IMR-90 (cell line): ENCODE measurements at regions not wholly inside any gene's neighbourhood (a gene's known extent, or its start where the extent isn't known, plus 50 kb on each side); places are given as distances from the start of the nearest gene placed in this dataset.

Experiments
- ATAC-seq: fragments of 200-7000 bp; cut with Tn5 transposase; 2 replicates; pipeline ENCODE4 v1.9.1; 2020; ENCODE audit warnings: low read depth, mild to moderate bottlenecking, moderate library complexity
- BruUV-seq: library from RNA; stranded (reverse); fragments of 400-500 nt; replicated peaks from 2 replicates; lab custom pipeline; 2021; lab: Mats Ljungman, UMichigan
- CTCF ChIA-PET: fragments of 300-600 bp; formaldehyde crosslinking; extraction: SDS; loops from one replicate; lab custom pipeline; 2021; ENCODE audit warnings: antibody characterized with exemption; lab: Yijun Ruan, JAX
- POLR2A ChIA-PET: fragments of 300-600 bp; sonication (Branson Sonifier 250); formaldehyde crosslinking; loops from one replicate; lab custom pipeline; 2022; ENCODE audit warnings: antibody characterized with exemption; ENCODE audit not compliant: unreplicated experiment; lab: Charles Lee
- DNase-seq: peaks from one replicate; pipeline ENCODE4 v3.0.0; 2013
- H2AFZ ChIP-seq: replicated peaks from 2 replicates; pipeline ENCODE3; 2013; ENCODE audit warnings: low read length, mild to moderate bottlenecking; ENCODE audit not compliant: poor library complexity
- H2AK5ac ChIP-seq: 2 replicates; pipeline ENCODE4 v1.6.1; 2013; ENCODE audit warnings: low read depth, low read length, inconsistent platforms
- H2AK9ac ChIP-seq: replicated peaks from 2 replicates; pipeline ENCODE3; 2013; ENCODE audit warnings: mild to moderate bottlenecking, low read depth, low read length, moderate library complexity; ENCODE audit not compliant: poor library complexity
- H2BK120ac ChIP-seq: 2 replicates; pipeline ENCODE4 v1.6.1; 2013; ENCODE audit warnings: low read depth, low read length, inconsistent platforms
- H2BK15ac ChIP-seq: 3 replicates; pipeline ENCODE4 v1.6.1; 2013; ENCODE audit warnings: low read depth, low read length, inconsistent platforms
- H2BK20ac ChIP-seq: 2 replicates; pipeline ENCODE4 v1.6.1; 2013; ENCODE audit warnings: low read depth, mild to moderate bottlenecking, inconsistent platforms, low read length, moderate library complexity
- H2BK5ac ChIP-seq: 2 replicates; pipeline ENCODE4 v1.6.1; 2013; ENCODE audit warnings: mild to moderate bottlenecking, low read depth, low read length, inconsistent platforms; ENCODE audit not compliant: poor library complexity, severe bottlenecking
- H3K14ac ChIP-seq: replicated peaks from 2 replicates; pipeline ENCODE4 v1.6.1; 2013; ENCODE audit warnings: low read depth, low read length, inconsistent platforms
- H3K18ac ChIP-seq: 2 replicates; pipeline ENCODE4 v1.6.1; 2013; ENCODE audit warnings: low read depth, low read length, control low read depth
- H3K23ac ChIP-seq: 2 replicates; pipeline ENCODE4 v1.6.1; 2013; ENCODE audit warnings: low read depth, low read length, inconsistent platforms
- H3K27ac ChIP-seq: 2 replicates; pipeline ENCODE4 v1.5.1; 2013; ENCODE audit warnings: mild to moderate bottlenecking, control low read depth, low read length; ENCODE audit not compliant: insufficient read depth
- H3K27me3 ChIP-seq: 2 replicates; pipeline ENCODE4 v1.6.1; 2013; ENCODE audit warnings: low read length; ENCODE audit not compliant: control insufficient read depth, insufficient read depth
- H3K36me3 ChIP-seq: 2 replicates; pipeline ENCODE4 v1.6.1; 2013; ENCODE audit warnings: low read length, mixed read lengths; ENCODE audit not compliant: control insufficient read depth, insufficient read depth
- H3K4ac ChIP-seq: 2 replicates; pipeline ENCODE4 v1.6.1; 2013; ENCODE audit warnings: low read depth, low read length, inconsistent platforms
- H3K4me1 ChIP-seq: 2 replicates; pipeline ENCODE4 v1.6.1; 2013; ENCODE audit warnings: low read length, mixed read lengths; ENCODE audit not compliant: control insufficient read depth, insufficient read depth
- H3K4me2 ChIP-seq: 2 replicates; pipeline ENCODE4 v1.6.1; 2013; ENCODE audit warnings: low read depth, mild to moderate bottlenecking, control low read depth, low read length, moderate library complexity
- H3K4me3 ChIP-seq: 2 replicates; pipeline ENCODE4 v1.5.1; 2013; ENCODE audit warnings: low read depth, mild to moderate bottlenecking, control low read depth, low read length, moderate library complexity; ENCODE audit not compliant: insufficient read depth
- H3K56ac ChIP-seq: 2 replicates; pipeline ENCODE4 v1.6.1; 2013; ENCODE audit warnings: low read length, inconsistent platforms; ENCODE audit not compliant: insufficient read depth; ENCODE audit errors: extremely low read depth
- H3K79me1 ChIP-seq, 2 experiments: 2 replicates each; pipeline ENCODE4 v1.6.1; 2013; ENCODE audit warnings: low read length in 2 of 2, inconsistent platforms in 1 of 2, low read depth in 1 of 2
- H3K9ac ChIP-seq: 2 replicates; pipeline ENCODE4 v1.6.1; 2013; ENCODE audit warnings: low read depth, low read length, control low read depth
- H3K9me1 ChIP-seq: 2 replicates; pipeline ENCODE4 v1.6.1; 2013; ENCODE audit warnings: low read length, inconsistent platforms; ENCODE audit not compliant: insufficient read depth
- H3K9me3 ChIP-seq: 2 replicates; pipeline ENCODE4 v1.6.1; 2013; ENCODE audit warnings: low read length; ENCODE audit not compliant: control insufficient read depth, insufficient read depth
- H4K20me1 ChIP-seq: 2 replicates; pipeline ENCODE4 v1.6.1; 2013; ENCODE audit warnings: low read length, inconsistent platforms; ENCODE audit not compliant: insufficient read depth
- H4K5ac ChIP-seq: 2 replicates; pipeline ENCODE4 v1.6.1; 2013; ENCODE audit warnings: mild to moderate bottlenecking, low read depth, low read length, control low read depth
- H4K8ac ChIP-seq, 2 experiments: 2 replicates each; pipeline ENCODE4 v1.6.1; 2013; ENCODE audit warnings: low read depth in 2 of 2, low read length in 2 of 2, control low read depth in 1 of 2, inconsistent platforms in 1 of 2
- H4K91ac ChIP-seq: 2 replicates; pipeline ENCODE4 v1.6.1; 2013; ENCODE audit warnings: low read depth, low read length, inconsistent platforms; ENCODE audit not compliant: insufficient read depth
- BHLHE40 ChIP-seq: fragments of 150-350 bp; IDR thresholded peaks from 2 replicates; pipeline ENCODE4 v1.6.1; 2016; ENCODE audit warnings: mild to moderate bottlenecking, low read depth, low read length
- CEBPB ChIP-seq: IDR thresholded peaks from 2 replicates; pipeline ENCODE4 v1.6.1; 2012; ENCODE audit warnings: low read depth, low read length, improper control_type of control experiment
- CHD1 ChIP-seq: IDR thresholded peaks from 2 replicates; pipeline ENCODE4 v1.6.1; 2012; ENCODE audit warnings: low read depth, low read length, improper control_type of control experiment
- CTCF ChIP-seq: conservative IDR thresholded peaks from 2 replicates; pipeline ENCODE4 v1.5.1; 2012; ENCODE audit warnings: mild to moderate bottlenecking, low read depth, low read length, improper control_type of control experiment
- FOS ChIP-seq: fragments of 150-350 bp; IDR thresholded peaks from 2 replicates; pipeline ENCODE4 v1.6.1; 2016; ENCODE audit warnings: low read depth, low read length
- MAZ ChIP-seq: IDR thresholded peaks from 2 replicates; pipeline ENCODE4 v1.6.1; 2012; ENCODE audit warnings: low read depth, mild to moderate bottlenecking, low read length, improper control_type of control experiment, moderate library complexity, borderline replicate concordance
- MXI1 ChIP-seq: IDR thresholded peaks from 2 replicates; pipeline ENCODE4 v1.6.1; 2012; ENCODE audit warnings: low read depth, mild to moderate bottlenecking, low read length, moderate library complexity, borderline replicate concordance
- NFE2L2 ChIP-seq: fragments of 150-350 bp; IDR thresholded peaks from 2 replicates; pipeline ENCODE4 v1.6.1; 2016; ENCODE audit warnings: low read depth, mild to moderate bottlenecking, low read length
- POLR2A ChIP-seq: IDR thresholded peaks from 2 replicates; pipeline ENCODE4 v1.6.1; 2012; ENCODE audit warnings: mild to moderate bottlenecking, low read depth, low read length
- RAD21 ChIP-seq: IDR thresholded peaks from 2 replicates; pipeline ENCODE4 v1.6.1; 2012; ENCODE audit warnings: low read length, improper control_type of control experiment
- RCOR1 ChIP-seq: IDR thresholded peaks from 2 replicates; pipeline ENCODE4 v1.6.1; 2012; ENCODE audit warnings: mild to moderate bottlenecking, low read length, improper control_type of control experiment; ENCODE audit not compliant: insufficient replicate concordance
- RFX5 ChIP-seq: IDR thresholded peaks from 2 replicates; pipeline ENCODE4 v1.8.0; 2012; ENCODE audit warnings: low read depth, mild to moderate bottlenecking, low read length, moderate library complexity
- SMC3 ChIP-seq: fragments of 150-350 bp; IDR thresholded peaks from 2 replicates; pipeline ENCODE4 v1.6.1; 2016; ENCODE audit warnings: low read depth, mild to moderate bottlenecking, antibody characterized with exemption, low read length, moderate library complexity
- USF2 ChIP-seq: fragments of 150-350 bp; IDR thresholded peaks from 2 replicates; pipeline ENCODE4 v1.6.1; 2017; ENCODE audit warnings: mild to moderate bottlenecking, antibody characterized with exemption, low read length, low read depth
- WGBS, 2 experiments: methylation state at CpG; one replicate each; pipeline versions ENCODE4 v1.1.5 to v1.1.7; 2013; ENCODE audit warnings: missing lambda C conversion rate in 2 of 2; ENCODE audit not compliant: insufficient read length in 1 of 2; ENCODE audit errors: extremely low coverage in 2 of 2; 5-methylcytosine and 5-hydroxymethylcytosine counted together
- dilution Hi-C: fragments of 300-500 bp; cut with HindIII; formaldehyde crosslinking; loops from one replicate; pipeline ENCODE4 v1.14.3; 2018; ENCODE audit warnings: low sequenced_read_pairs; ENCODE audit not compliant: unreplicated experiment
- in situ Hi-C: fragments of 300-500 bp; cut with MboI; formaldehyde crosslinking; loops from 3 replicates; pipeline ENCODE4 v1.14.3; 2019; ENCODE audit warnings: low sequenced_read_pairs, inconsistent platforms, mixed read lengths
- intact Hi-C: fragments of 100-400 bp; cut with micrococcal nuclease; formaldehyde crosslinking; loops from 2 replicates; pipeline ENCODE4 v1.10.0; 2022
- TF ChIP-seq, protein P1 (sequence below): fragments of 150-350 bp; IDR thresholded peaks from 2 replicates; pipeline ENCODE4 v1.6.1; 2016; ENCODE audit warnings: low read depth, mild to moderate bottlenecking, low read length, moderate library complexity, borderline replicate concordance

DNA sequence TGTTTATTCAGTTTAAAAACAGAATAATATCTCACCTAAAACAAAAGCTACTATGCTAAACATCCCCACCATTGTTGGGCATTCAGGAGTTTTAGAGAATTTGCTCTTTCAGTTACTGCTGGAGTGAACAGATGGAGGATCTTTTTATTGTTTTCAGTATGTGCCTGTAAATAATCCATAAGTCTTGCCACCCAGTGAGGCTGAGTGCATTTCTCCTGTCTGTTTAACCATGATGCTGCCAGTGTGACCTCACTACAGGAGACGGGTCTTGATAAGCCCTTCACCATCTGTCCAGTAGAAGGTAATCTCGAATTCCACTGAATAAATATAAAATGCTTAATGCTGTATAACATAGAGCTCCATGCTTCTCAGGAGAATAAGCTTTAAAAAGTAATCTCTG is 430.9 kb downstream of the POM121L12 start:
- POLR2A ChIA-PET = no interaction called here
- no peak overlapping the region for H3K23ac ChIP-seq
- CTCF ChIA-PET = no interaction called here
- no TSS peak for BruUV-seq
- H3K56ac ChIP-seq = no peak overlapping the region
- H3K4me1 ChIP-seq = no peaks in the 10 kb centered on the region
- dilution Hi-C loops (no loop called here), in situ Hi-C loops (no loop called here), intact Hi-C loops (no loop called here)
- no peak overlapping the region for H4K91ac ChIP-seq
- no peak overlapping the region for H3K27ac ChIP-seq
- H2BK20ac ChIP-seq = no peak overlapping the region
- no peak overlapping the region for H2BK5ac ChIP-seq
- no peak overlapping the region for H2AFZ ChIP-seq
- no peaks in the 10 kb centered on the region for H3K36me3 ChIP-seq
- no peaks in the 10 kb centered on the region for H3K27me3 ChIP-seq
- H3K14ac ChIP-seq = no peak overlapping the region
- H2AK9ac ChIP-seq = no peak overlapping the region
- no peaks in the 10 kb centered on the region for H3K9me1 ChIP-seq
- H3K4ac ChIP-seq = no peak overlapping the region
- no peak overlapping the region for H3K4me2 ChIP-seq
- peaks cover 2% of the 10 kb centered on the region; the same call in 1 of the 2 replicates for H3K9me3 ChIP-seq
- no peak overlapping the region for H2BK120ac ChIP-seq
- no peak overlapping the region for H3K9ac ChIP-seq
- H3K79me1 ChIP-seq = no peaks in the 10 kb centered on the region
- H3K18ac ChIP-seq = no peak overlapping the region
- H2BK15ac ChIP-seq = no peak overlapping the region
- no peak for ATAC-seq
- H4K5ac ChIP-seq = no peak overlapping the region
- no CpG with 5 or more reads among the region's 2 CpGs for WGBS, 2 experiments
- no peaks in the 10 kb centered on the region for H4K20me1 ChIP-seq
- TF ChIP-seq FOS = no peak
- no peak for TF ChIP-seq MAZ
- TF ChIP-seq CTCF = no peak
- no peak for TF ChIP-seq USF2
- TF ChIP-seq SMC3 = no peak
- TF ChIP-seq MXI1 = no peak
- TF ChIP-seq CEBPB = no peak
- TF ChIP-seq NFE2L2 = no peak
- no peak for TF ChIP-seq RFX5
- no peak for TF ChIP-seq CHD1
- TF ChIP-seq POLR2A = no peak
- no peak for TF ChIP-seq BHLHE40
- no peak for TF ChIP-seq RAD21
- TF ChIP-seq RCOR1 = no peak
- TF ChIP-seq, protein P1, sequence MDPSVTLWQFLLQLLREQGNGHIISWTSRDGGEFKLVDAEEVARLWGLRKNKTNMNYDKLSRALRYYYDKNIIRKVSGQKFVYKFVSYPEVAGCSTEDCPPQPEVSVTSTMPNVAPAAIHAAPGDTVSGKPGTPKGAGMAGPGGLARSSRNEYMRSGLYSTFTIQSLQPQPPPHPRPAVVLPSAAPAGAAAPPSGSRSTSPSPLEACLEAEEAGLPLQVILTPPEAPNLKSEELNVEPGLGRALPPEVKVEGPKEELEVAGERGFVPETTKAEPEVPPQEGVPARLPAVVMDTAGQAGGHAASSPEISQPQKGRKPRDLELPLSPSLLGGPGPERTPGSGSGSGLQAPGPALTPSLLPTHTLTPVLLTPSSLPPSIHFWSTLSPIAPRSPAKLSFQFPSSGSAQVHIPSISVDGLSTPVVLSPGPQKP = no peak
- H3K4me3 ChIP-seq = no peak overlapping the region
- no peak for DNase-seq
- H2AK5ac ChIP-seq = no peak overlapping the region
- H4K8ac ChIP-seq = no peak overlapping the region
